ENCODE measurements at regions not wholly inside any gene's neighbourhood (a gene's known extent, or its start where the extent isn't known, plus 50 kb on each side); places are given as distances from the start of the nearest gene placed in this dataset.
A peak's percentile ranks its signal among the peaks of the same experiment; 100 is the strongest.

DNA sequence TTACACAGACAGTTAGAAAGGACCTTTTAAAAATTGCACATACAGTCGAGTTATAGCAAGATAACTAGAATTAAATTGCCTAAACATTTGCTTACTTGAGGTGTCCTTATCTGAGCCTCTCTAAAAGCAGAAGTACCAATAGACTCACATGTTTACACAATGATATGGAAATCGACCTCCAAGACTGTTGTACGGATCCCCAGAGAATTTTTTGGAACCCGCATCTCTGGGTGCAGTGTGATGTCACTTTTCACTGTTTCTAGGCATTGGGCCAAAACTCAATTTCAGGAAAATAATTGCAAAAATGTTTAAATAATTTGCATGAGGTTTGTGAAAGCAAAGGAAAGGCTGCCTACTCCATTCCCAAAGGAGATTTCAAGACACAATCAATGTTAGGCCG is 63.1 kb upstream of the ATG10 start:
- intact Hi-C loops (cut with micrococcal nuclease; ENCODE audit: unreplicated experiment): no loop called here
- RAD21 ChIA-PET (ENCODE audit: unreplicated experiment): interaction anchor here (1.0 kb wide), 2 partner anchors 57 to 165 kb away, joined by 3 read pairs; no protein-coding TSS in a partner anchor

DNA sequence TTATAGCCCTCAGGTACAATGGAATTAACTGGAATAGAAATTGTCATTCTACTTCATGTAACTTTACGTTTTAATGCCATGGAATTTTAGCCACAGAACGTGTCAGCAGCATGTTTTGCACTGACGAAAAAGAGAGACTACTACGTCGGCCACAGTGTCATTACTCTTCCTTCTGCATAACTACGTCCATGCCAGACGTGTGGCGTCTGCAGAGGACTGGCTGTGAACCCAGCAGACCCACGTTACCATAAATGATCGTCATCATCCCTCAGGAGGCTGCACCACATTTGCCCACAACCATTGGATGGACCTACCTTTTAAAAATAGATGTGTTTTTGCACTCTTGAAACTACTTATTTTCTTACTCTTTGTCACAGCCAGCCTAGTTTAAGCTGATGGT is 63.8 kb upstream of the ATG10 start:
- ATAC-seq (peak; percentile 23), FAIRE-seq (no peak), DNase-seq (ENCODE audit: low read depth, low spot score) (no peak)
- ChIA-PET POLR2A (no interaction called here), CTCF (no interaction called here), RAD21 (ENCODE audit: unreplicated experiment) (no interaction called here), SMC1A (ENCODE audit: uncharacterized antibody, unreplicated experiment) (interaction anchor here (1.1 to 3.2 kb wide), 5 partner anchors 13 to 257 kb away, joined by 3 to 12 read pairs (median 4); no protein-coding TSS in a partner anchor)
- Histone ChIP-seq H3K79me2 (ENCODE audit: control insufficient read depth, insufficient read depth, low read length) (no peaks in the 10 kb centered on the region), H3K4me3 (no peak overlapping the region), H2AFZ (ENCODE audit: control insufficient read depth, low read depth, low read length) (no peak overlapping the region), H3K4me1 (ENCODE audit: control insufficient read depth, insufficient read depth, low read length) (no peaks in the 10 kb centered on the region), H3K36me3 (ENCODE audit: control insufficient read depth in 2 of 2, insufficient read depth in 2 of 2, low read length in 1 of 2) (no peaks in the 10 kb centered on the region), H3K9me3 (replicated peaks; ENCODE audit: control insufficient read depth, insufficient read depth, low read length) (no peaks in the 10 kb centered on the region), H3K9ac (ENCODE audit: control insufficient read depth, insufficient read depth, low read length) (no peak overlapping the region), H3K27ac (ENCODE audit: control insufficient read depth, insufficient read depth) (no peak overlapping the region), H3K4me2 (ENCODE audit: control insufficient read depth, insufficient read depth) (no peak overlapping the region), H4K20me1 (ENCODE audit: control insufficient read depth, insufficient read depth) (no peaks in the 10 kb centered on the region), H3K27me3 (replicated peaks in 1 of 2; ENCODE audit: control insufficient read depth in 2 of 2, insufficient read depth in 2 of 2, low read length in 1 of 2) (no peaks in the 10 kb centered on the region)
- no TSS peak for BruUV-seq (replicated peaks)
- intact Hi-C loops (cut with micrococcal nuclease; ENCODE audit: unreplicated experiment): no loop called here
- 63% methylated on average over 10 of the region's 10 CpGs for WGBS (ENCODE audit: insufficient coverage, insufficient replicate concordance, low lambda C conversion rate, missing lambda C conversion rate)
- in situ Hi-C loops (cut with MboI): no loop called here
- no peak for TF ChIP-seq GABPA (IDR thresholded peaks at IDR 0.05; ENCODE audit: low read depth)
- peak; percentile 12 for TF ChIP-seq MEF2B (IDR thresholded peaks at IDR 0.05; ENCODE audit: partially characterized antibody, poor library complexity, severe bottlenecking)
- TF ChIP-seq, protein P1, sequence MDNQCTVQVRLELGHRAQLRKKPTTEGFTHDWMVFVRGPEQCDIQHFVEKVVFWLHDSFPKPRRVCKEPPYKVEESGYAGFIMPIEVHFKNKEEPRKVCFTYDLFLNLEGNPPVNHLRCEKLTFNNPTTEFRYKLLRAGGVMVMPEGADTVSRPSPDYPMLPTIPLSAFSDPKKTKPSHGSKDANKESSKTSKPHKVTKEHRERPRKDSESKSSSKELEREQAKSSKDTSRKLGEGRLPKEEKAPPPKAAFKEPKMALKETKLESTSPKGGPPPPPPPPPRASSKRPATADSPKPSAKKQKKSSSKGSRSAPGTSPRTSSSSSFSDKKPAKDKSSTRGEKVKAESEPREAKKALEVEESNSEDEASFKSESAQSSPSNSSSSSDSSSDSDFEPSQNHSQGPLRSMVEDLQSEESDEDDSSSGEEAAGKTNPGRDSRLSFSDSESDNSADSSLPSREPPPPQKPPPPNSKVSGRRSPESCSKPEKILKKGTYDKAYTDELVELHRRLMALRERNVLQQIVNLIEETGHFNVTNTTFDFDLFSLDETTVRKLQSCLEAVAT (IDR thresholded peaks at IDR 0.05): peak; percentile 50; the same call in 1 of the 2 replicates
- TF ChIP-seq POU2F2 (IDR thresholded peaks at IDR 0.05; ENCODE audit: borderline replicate concordance, low read depth, low read length): no peak
- TF ChIP-seq, protein P2, sequence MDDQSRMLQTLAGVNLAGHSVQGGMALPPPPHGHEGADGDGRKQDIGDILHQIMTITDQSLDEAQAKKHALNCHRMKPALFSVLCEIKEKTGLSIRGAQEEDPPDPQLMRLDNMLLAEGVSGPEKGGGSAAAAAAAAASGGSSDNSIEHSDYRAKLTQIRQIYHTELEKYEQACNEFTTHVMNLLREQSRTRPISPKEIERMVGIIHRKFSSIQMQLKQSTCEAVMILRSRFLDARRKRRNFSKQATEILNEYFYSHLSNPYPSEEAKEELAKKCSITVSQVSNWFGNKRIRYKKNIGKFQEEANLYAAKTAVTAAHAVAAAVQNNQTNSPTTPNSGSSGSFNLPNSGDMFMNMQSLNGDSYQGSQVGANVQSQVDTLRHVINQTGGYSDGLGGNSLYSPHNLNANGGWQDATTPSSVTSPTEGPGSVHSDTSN (IDR thresholded peaks at IDR 0.05; ENCODE audit: insufficient replicate concordance, low read depth, low read length): no peak
- TF ChIP-seq IKZF2 (IDR thresholded peaks at IDR 0.05): peak in 1 of 2 experiments; percentile 8; a peak in 1 of 4 replicates
- no peak for TF ChIP-seq HDGF (IDR thresholded peaks at IDR 0.05)
- TF ChIP-seq BRCA1 (IDR thresholded peaks at IDR 0.05; ENCODE audit: low read depth, low read length): no peak

More for the DNA sequence above, 63.1 kb upstream of the ATG10 start:
- ChIA-PET SMC1A (ENCODE audit: uncharacterized antibody, unreplicated experiment) (interaction anchor here (1.1 to 1.8 kb wide), 2 partner anchors 66 to 256 kb away, joined by 4 to 8 read pairs; no protein-coding TSS in a partner anchor), POLR2A (no interaction called here), CTCF (no interaction called here)
- Histone ChIP-seq H3K4me2 (ENCODE audit: control insufficient read depth, insufficient read depth) (no peak overlapping the region), H3K36me3 (ENCODE audit: control insufficient read depth in 2 of 2, insufficient read depth in 2 of 2, low read length in 1 of 2) (no peaks in the 10 kb centered on the region), H4K20me1 (ENCODE audit: control insufficient read depth, insufficient read depth) (no peaks in the 10 kb centered on the region), H3K9me3 (replicated peaks; ENCODE audit: control insufficient read depth, insufficient read depth, low read length) (no peaks in the 10 kb centered on the region), H3K4me3 (no peak overlapping the region), H3K79me2 (ENCODE audit: control insufficient read depth, insufficient read depth, low read length) (no peaks in the 10 kb centered on the region), H2AFZ (ENCODE audit: control insufficient read depth, low read depth, low read length) (no peak overlapping the region; the same call in 1 of the 2 replicates), H3K9ac (ENCODE audit: control insufficient read depth, insufficient read depth, low read length) (no peak overlapping the region), H3K27ac (ENCODE audit: control insufficient read depth, insufficient read depth) (no peak overlapping the region), H3K4me1 (ENCODE audit: control insufficient read depth, insufficient read depth, low read length) (no peaks in the 10 kb centered on the region), H3K27me3 (replicated peaks in 1 of 2; ENCODE audit: control insufficient read depth in 2 of 2, insufficient read depth in 2 of 2, low read length in 1 of 2) (no peaks in the 10 kb centered on the region)
- peak; percentile 76 for FAIRE-seq
- BruUV-seq (replicated peaks): no TSS peak
- no peak for TF ChIP-seq TCF3 (IDR thresholded peaks at IDR 0.05; ENCODE audit: borderline replicate concordance, insufficient read depth, low read depth, low read length)
- 0 out of 2 replicates have a peak, but pooled peaks have one; percentile 15 for TF ChIP-seq ATF7 (IDR thresholded peaks at IDR 0.05; ENCODE audit: low read depth)
- ATAC-seq: peak; percentile 55
- WGBS (ENCODE audit: insufficient coverage, insufficient replicate concordance, low lambda C conversion rate, missing lambda C conversion rate): 39% methylated on average over 5 of the region's 5 CpGs
- DNase-seq (ENCODE audit: low read depth, low spot score): no peak
- in situ Hi-C loops (cut with MboI): no loop called here

Data from GM12878 (cell line).